HG03571 (cell line): ENCODE measurements at regions not wholly inside any gene's neighbourhood (a gene's known extent, or its start where the extent isn't known, plus 50 kb on each side); places are given as distances from the start of the nearest gene placed in this dataset.

Experiments
- ATAC-seq: cut with Tn5 transposase; IDR thresholded peaks from one replicate; pipeline ENCODE4 v1.9.1; 2021; ENCODE audit not compliant: unreplicated experiment

DNA sequence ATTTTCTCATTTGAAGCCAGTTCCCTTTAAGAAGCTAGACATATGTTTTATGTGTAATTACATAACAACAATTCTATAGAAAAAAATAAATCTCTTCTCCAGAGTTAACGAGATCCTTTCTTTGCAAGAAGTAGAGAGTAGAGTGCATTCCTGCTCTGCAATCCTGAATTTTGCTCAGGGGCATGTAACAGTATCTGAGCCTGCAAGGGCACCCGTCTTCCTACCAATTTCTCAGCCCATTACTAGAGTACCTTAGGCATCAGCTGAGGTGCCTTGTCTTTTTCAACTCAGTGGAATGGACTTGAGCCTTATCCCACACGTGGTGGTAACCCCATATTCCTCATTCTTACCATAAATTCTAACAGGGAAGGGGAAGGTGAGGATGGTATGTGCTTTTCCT is 205.9 kb downstream of the IKZF2 start:
- no peak for ATAC-seq

DNA sequence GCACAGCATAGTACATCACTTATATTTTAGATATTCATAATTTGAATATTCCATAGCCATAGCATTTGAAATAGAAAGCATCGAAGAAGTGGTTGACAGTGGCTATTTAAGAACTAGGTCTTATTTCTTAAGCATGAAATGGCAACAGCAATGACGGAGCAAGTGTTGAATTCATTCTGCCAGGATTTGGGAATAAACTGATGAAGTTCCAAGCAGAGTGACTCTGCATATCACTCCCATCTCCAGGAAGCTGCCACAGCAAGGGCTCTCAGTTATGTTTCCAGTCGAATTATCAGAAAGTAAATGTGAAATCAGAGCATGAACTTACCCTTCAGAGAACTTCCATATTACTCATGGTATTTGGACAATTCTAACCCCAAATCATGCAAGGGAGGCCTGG is 208.1 kb downstream of the IKZF2 start:
- no peak for ATAC-seq

DNA sequence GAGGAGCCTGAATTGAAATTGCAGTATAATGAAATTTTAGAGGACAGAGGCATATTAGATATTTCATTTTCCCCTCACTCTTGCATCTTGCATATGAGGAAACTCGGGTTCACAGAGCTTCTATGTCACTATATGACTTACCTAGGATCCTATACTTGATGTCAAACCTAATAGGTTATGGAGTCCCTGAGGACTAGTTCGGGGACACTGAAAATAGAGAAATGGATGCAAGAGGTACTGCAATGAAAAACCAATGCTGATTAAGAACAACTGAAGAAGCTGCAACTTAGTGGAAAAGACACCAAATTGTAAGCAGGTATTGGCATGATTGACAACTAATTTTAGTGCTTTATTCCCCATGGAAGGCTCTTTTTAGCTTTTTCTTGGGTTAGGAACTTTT is 210.1 kb downstream of the IKZF2 start:
- ATAC-seq: no peak

DNA sequence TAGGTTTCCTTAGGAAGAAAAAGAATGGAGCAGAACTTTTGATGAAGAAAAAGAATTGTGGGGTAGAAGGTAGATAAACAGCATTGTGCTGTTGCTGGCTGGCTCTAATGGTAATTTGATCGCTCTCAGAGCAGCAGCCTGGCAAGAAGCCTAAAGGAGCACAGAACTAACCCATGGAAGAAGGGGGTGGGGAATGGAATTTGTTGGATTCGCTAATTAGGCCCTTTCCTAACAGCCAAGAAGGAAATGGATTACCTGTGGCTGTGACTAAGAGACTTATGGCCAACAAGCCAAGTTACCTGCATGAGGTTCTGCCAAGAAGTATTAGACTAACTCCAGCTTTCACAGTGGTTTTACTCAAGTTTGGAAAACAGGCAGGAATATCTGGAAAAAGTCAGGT is 210.6 kb downstream of the IKZF2 start:
- ATAC-seq: no peak

DNA sequence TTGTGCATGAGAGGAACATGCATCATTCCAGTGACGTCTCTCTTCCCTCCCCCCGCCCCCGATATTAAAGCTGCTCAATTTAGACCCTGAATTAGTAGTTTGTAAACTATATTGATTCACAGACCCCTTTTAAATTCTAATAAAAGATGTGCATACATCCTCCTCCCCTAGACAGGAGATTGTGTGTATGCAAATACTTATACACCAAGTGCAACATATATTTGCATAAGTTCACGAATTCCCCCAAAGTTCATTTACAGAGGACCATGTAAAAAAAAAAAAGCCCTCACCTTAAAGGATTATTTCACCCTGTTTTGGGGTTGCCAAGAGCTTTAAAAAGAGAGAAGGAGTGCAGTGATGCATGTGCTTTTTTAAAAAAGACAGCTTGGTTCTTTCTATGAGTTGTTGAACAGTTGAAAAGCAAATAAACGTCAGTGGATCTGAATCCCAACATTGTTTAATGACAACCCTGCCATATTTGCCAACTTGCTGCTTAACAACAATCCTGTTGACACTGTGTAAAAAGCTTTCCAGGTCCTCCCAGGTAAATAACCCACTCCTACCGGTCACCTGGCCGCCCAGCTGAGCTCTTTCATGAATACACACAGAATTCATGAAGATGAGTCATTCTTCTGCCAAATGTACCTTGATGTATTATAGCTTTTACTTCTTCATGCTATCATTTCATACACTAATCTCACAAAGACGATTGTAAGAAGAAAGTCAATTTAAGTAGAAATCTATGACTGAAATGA is 211.5 kb downstream of the IKZF2 start:
- no peak for ATAC-seq

DNA sequence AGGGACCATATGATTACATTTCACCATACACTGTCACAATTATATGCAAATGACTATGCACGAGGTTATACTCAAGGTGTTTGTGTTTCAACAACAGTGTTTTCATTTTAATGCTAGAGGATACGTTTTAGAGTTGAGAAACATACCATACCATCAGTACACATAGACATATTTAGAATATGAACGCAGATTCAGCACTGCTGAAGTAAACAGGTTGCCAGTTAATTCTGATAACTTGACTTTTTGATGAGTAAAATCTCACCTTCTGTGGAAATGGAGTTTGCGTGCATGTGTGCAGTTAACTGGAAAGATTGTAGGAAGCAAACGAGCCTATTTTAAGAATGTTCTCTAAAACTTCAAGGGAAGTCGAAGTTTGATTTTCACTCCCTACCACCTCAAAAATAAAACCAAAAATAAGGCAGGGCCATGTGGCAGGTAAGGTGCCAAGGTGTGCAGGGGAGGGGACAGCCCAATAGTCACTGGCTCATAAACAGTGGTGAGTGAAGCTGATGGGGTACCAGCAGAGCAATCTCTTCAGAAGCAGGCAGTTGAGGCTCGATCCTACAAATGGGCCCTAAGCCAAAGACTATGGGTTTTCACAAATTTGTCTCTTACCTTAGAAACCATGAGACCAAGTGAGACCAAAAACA is 213.1 kb downstream of the IKZF2 start:
- no peak for ATAC-seq

DNA sequence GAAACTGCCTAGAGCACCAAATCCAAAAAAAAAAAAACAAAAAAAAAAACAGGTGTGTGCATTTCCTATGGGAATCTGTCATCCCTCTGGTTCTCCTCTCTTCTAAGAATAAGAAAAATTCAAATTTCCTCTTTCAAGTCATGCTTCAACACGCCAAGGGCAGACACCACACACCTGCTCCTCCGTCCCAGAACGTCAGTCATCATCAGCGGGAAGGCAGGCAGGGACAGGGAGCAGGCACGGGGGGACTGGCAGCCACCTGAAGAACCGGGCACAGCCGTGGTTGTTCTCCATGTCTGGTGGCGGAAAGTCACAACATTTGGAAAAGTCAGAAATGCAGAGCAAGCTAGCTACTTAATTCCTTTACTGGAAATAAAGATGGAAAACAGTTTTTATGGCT is 214.8 kb downstream of the IKZF2 start:
- no peak for ATAC-seq

DNA sequence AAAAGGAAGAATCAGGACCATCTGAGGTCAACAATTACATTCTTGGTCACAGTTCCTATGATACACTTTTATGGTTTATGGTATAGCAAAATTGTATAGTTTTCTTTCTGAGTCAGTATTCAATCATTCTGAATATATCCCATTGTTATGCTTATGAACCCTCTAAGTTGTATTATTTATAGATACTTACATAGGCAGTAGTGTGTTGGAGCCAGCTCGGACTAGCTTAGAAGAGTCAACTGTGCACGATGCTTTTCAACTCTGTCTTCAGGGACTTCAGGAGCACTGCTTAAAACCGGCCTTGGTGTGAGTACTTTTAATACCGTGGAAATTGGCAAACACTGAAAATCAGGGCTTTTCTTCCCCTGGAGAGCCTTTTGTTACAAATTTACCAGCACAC is 215.7 kb downstream of the IKZF2 start:
- no peak for ATAC-seq

DNA sequence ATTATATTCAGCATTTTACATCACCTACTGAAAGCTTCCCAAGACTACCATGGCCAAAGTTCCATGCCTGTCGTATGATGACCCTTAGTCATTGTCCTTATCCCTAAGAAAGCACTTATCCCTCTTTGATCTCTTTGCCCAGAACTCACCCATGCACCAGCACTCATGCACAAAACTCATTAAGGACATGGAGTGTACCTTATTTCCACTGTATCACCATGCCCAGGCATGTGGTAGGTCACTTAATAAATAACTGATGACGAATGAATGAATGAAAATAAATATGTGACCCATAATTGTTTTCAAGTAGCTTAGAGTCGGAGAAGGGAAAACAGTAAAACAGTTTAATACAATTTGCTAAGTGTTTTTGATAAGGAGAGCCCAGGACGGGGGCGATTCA is 220.1 kb downstream of the IKZF2 start:
- no peak for ATAC-seq

DNA sequence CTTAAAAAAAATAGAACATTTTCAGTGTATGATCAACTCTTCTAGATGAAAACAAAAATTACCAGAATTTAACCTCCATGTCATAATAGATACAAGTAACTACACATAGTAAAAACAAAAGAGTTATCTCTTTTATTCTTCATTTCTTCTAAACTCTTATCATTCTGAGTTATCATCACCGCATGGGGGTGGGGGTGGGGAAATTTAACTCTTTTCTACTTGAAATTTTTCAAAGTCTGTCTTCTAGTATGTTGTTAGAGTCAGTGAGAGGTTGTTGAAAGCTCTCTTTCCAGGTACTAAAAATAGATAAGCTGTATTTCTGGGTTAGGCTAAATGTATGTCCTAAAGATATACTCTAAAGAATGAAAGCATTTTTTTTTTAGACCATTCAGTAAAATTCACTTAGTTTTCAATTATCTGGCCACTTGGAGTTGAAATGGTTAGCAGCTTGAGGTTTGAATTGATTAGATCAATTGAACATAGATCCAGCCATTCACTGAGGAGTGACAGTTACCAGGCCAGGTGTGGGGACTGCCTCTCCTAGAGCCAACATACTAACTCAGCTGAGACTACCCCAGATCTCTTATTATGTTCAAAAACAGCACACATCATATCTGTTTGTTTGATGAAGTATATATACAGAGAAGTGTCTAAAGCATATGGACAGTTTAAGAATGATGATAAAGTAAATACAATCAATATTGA is 220.7 kb downstream of the IKZF2 start:
- no peak for ATAC-seq

DNA sequence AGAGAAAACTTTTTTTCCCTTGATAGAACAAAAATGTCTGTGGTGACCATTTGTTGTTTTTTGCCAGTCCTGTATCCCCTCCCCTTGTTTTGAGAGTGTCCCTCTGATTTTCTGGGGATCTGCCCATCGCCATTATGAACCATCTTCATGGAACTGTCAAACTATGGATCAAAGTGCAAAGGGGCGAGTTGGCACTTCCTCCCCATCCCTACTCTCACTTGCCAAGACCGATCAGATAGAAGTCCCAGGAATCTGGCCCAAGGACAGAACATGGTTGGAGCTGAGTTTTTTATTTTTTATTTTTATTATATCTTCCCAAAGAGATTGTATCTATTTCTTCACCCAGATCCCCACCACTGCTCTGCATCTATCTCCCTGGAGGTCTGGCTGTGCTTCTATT is 221.4 kb downstream of the IKZF2 start:
- ATAC-seq: no peak

DNA sequence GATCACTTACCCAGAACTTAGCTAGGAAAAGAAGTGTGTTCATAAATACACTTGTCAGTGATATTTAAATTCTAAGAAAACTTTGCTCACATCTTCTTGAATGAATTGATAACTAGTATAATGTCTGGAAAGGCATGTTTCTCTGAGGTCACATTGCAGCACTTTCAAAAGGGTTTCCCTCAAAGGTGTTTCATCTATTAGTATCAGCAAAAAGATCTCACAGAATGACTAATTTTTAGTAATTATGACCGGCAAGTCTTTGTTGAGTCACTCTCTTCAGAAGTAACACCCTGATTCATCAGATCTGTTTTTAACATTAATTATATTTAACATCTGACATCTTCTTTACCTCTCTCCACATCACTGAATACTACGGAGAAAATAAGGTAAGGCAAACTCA is 222.3 kb downstream of the IKZF2 start:
- ATAC-seq: no peak

DNA sequence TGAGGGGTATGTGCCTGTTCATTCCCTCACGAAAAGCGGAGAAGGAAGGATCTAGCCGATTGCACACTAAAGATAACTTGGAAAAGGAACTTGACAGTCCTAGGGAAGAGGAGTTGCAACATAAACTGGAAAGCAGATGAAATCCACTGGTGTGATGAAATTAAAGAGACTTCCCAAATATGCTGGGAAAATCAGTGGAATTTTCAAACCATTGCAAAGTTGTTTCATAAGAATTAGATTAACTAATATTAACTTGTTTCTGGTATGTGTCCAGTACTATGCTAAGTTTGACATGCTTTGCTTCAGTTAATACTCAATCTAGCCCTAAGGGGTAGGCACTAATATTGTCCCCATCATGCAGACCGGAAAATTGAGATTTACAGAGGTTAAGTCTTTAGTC is 222.7 kb downstream of the IKZF2 start:
- ATAC-seq: no peak

DNA sequence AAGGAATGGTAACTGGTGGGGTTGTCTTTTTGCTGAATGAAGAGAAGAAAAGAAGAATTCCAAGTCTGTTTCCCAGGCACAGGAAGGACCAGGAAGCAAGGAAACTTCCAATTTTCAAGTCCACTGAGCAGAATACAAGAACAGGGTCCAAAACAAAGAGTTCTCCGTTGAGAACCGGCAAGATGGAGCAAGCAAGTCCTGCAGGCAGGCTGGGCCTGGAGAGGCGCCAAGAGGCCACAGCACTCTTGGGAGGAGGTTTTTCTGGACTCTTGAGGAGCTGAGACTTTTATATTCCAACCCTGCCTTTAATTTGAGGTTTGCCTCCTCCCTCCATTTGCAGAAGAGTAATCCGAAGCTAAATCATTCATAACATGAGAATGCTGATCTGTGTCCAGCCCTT is 224.5 kb downstream of the IKZF2 start:
- ATAC-seq: no peak

DNA sequence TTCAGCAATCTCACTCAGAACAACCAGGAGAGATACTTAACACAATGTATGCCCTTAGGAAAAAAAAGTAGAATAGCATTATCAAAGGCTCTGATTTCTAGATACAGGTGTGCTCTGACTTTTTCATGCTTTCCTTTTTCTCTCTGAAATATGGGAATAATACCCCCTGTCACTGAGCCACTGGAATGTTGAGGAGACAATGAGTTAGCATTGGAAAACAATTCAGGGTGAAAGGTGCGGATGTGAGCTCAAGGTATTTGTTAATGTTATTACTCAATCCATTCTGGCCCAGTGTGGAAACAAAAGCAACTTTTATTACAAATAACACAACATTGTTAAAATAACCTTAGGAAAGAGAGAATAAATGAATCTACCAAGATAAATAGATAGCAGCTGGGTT is 228.0 kb downstream of the IKZF2 start:
- ATAC-seq: no peak

DNA sequence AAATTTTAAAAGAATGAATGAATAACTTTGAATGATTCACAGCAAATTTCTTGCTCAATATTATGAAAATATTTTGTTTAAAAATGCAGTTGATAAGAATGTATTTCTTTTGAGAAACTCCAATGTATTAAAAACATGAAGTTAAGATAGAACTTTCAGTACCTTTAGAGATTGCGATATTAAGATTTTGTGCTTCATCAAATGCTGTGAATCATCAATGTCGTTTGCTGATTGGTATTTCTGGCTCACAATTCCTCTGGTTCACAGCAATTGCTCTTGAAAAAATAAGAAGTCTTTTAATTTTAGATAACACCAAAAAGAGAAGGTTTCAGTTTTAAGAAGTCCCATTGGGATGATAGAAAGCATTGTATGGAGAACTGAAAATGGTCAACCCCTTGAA is 228.7 kb downstream of the IKZF2 start:
- no peak for ATAC-seq

DNA sequence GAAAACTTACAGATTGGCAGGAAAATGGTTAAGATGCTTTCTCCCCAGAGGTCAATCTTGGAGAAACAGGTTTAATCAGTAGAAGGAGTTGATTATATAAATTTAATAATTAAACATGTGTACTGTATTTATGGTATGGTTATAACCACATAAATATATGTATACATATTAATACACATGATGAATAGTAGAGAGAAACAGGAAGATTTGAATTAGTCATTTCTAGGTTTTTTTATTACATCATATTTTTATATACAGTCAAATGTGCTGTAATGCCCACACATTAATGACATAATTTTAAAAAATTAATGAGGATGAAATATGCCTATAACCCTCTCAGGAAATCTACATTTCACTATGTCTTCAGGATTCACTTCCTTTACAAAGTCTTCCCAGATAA is 229.7 kb downstream of the IKZF2 start:
- no peak for ATAC-seq

DNA sequence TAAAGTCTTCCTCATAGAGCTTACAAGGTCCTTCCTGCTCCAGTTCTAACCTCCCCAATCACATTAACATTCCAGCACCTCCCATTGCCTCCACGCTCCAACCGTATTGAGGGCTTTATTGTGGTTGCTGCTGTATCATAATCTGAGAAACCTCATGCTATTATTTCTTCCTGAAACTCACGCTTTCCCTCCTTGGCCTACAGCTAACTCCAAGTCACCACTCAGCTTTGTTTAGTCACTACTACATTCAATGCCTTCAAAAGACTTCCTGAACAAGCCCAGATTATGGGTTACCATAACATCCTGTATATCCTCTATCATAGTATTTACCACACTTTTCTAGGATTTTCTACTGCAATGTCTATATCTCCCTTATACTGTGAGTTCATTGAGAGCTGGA is 230.4 kb downstream of the IKZF2 start:
- ATAC-seq: no peak

DNA sequence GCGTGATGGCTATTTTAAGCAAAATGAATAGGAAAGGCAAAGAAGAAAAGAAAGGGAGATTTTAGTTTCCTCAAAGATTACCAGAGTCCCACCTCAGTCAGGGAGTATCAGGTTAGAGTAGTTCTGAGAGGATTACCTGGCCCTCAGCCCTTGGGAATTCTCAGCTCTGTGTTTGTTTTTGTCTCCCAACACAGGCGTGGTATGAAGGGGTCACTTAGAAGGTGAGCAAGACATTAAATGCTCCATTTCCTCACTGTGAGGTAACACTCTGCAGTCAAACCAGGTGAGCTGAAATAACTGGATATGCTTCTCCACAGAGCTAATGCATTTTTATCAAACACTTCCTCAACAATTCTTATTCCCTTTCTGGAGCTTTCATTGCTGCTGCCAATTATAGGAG is 232.2 kb downstream of the IKZF2 start:
- no peak for ATAC-seq

DNA sequence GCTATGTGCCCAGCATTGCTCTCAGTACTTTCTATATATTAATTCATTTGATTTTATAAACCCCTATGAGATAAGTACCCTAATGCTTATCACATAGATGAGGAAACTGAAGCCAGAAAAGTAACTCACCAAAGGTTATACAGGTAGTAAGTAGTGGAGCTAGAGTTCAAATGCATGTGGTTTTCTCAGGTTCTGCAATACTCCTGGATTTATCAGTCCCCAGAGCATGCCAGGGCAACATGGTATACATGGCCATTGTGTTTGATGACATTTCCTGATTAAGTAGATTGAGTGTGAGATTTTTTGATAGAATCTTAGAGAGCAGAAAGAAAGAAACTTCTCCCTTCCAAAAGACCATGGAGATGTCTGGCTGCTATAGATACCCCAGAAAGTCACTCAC is 233.1 kb downstream of the IKZF2 start:
- no peak for ATAC-seq

DNA sequence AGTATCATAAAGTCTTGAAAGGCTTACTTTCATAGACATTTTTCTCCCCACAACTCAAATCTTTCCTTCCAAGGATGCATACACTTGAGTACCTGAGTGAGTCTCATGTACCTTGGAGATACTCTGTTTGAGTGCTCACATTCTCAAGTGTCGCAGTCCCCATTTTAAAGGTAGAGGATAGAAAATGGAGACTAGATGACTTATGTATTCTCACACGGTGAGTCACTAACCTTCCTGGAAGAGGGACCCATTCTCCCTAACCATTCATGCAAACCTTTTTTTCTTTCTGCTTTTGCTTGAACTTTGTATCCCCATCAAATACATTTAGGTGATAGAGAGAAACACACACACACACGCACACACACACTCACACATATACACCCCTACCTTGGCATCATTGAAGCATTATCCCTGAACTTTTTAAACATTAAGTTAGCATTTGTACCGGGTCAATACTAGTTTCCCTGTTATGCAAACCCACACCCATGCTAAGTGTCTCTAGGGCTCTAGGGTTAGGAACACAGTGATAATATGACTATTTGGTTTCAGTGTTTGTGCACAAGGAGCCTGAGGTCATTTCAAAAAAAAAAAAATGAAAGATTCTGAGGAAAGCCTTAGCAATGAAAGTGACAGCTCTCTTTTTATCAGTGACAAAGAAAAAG is 236.2 kb downstream of the IKZF2 start:
- ATAC-seq: no peak

DNA sequence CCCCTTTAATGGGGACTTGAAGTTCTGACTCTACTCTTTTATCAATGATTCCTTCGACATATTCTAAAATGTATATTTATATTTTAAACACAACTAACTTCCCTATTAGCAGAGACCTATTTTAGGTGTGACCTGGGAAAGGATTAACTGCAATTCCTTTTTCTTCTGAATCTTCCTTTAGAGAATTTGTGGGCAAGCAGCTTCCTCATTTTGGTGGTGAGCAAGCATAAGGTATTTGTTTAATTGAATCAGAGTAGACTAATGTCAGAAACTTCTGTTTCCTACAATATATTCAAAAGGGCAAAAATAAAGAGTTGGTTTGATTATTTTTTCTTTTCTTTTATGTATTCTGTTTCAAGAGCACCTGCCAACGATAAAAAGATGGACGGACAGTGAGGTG is 237.0 kb downstream of the IKZF2 start:
- ATAC-seq: no peak
